Testis (tissue), 2 donors: ENCODE measurements at regions not wholly inside any gene's neighbourhood (a gene's known extent, or its start where the extent isn't known, plus 50 kb on each side); places are given as distances from the start of the nearest gene placed in this dataset.

Experiments
- POLR2A ChIP-seq: fragments of 450-650 bp; IDR thresholded peaks from one replicate; pipeline ENCODE4 v1.6.1; 2017; ENCODE audit warnings: antibody characterized with exemption, mild to moderate bottlenecking, moderate library complexity
- TF ChIP-seq, protein P1 (sequence below), 3 experiments: fragments of 450-650 bp in 2 of 3; fragments of 200-600 bp in 1 of 3; sonication (generic) in 1 of 3; IDR thresholded peaks; one replicate each; pipeline ENCODE4 v1.5.1; 2016 to 2019; ENCODE audit warnings: antibody characterized with exemption in 3 of 3, mild to moderate bottlenecking in 2 of 3, moderate library complexity in 1 of 3

- TF ChIP-seq, protein P1, sequence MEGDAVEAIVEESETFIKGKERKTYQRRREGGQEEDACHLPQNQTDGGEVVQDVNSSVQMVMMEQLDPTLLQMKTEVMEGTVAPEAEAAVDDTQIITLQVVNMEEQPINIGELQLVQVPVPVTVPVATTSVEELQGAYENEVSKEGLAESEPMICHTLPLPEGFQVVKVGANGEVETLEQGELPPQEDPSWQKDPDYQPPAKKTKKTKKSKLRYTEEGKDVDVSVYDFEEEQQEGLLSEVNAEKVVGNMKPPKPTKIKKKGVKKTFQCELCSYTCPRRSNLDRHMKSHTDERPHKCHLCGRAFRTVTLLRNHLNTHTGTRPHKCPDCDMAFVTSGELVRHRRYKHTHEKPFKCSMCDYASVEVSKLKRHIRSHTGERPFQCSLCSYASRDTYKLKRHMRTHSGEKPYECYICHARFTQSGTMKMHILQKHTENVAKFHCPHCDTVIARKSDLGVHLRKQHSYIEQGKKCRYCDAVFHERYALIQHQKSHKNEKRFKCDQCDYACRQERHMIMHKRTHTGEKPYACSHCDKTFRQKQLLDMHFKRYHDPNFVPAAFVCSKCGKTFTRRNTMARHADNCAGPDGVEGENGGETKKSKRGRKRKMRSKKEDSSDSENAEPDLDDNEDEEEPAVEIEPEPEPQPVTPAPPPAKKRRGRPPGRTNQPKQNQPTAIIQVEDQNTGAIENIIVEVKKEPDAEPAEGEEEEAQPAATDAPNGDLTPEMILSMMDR (IDR thresholded peaks at IDR 0.05) = no peak
- no peak for TF ChIP-seq POLR2A
Observed at GRCh38 chr14:55805250-55805649, 225.2 kb downstream of the KTN1 start.
